ENCODE measurements at regions not wholly inside any gene's neighbourhood (a gene's known extent, or its start where the extent isn't known, plus 50 kb on each side); places are given as distances from the start of the nearest gene placed in this dataset.

- no peak for TF ChIP-seq CREB1 (IDR thresholded peaks at IDR 0.05; ENCODE audit: low read depth)
- TF ChIP-seq MAX (IDR thresholded peaks at IDR 0.05), result no peak
- TF ChIP-seq, protein P1, sequence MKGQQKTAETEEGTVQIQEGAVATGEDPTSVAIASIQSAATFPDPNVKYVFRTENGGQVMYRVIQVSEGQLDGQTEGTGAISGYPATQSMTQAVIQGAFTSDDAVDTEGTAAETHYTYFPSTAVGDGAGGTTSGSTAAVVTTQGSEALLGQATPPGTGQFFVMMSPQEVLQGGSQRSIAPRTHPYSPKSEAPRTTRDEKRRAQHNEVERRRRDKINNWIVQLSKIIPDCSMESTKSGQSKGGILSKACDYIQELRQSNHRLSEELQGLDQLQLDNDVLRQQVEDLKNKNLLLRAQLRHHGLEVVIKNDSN (IDR thresholded peaks at IDR 0.05), result no peak
- no peak for TF ChIP-seq NFIC (IDR thresholded peaks at IDR 0.05)
- TF ChIP-seq YY1 (IDR thresholded peaks at IDR 0.05; ENCODE audit: low read depth), result no peak
- TF ChIP-seq TCF12 (IDR thresholded peaks at IDR 0.05; ENCODE audit: low read depth), result no peak
- TF ChIP-seq TAF1 (IDR thresholded peaks at IDR 0.05; ENCODE audit: low read depth), result no peak
- no peak for TF ChIP-seq EGR1 (IDR thresholded peaks at IDR 0.05)
Measured at GRCh38 chr5:24042688-24043087, 535.3 kb downstream of the PRDM9 start.

- TF ChIP-seq TAF1 (IDR thresholded peaks at IDR 0.05; ENCODE audit: low read depth) (no peak), MAX (IDR thresholded peaks at IDR 0.05) (no peak), FOXM1 (IDR thresholded peaks at IDR 0.05; ENCODE audit: borderline replicate concordance, low read depth) (no peak), YY1 (IDR thresholded peaks at IDR 0.05; ENCODE audit: low read depth) (no peak), RAD21 (IDR thresholded peaks at IDR 0.05; ENCODE audit: low read depth) (no peak), ZBTB7A (IDR thresholded peaks at IDR 0.05; ENCODE audit: low read depth) (no peak), NFIC (IDR thresholded peaks at IDR 0.05) (no peak), EP300 (IDR thresholded peaks at IDR 0.05; ENCODE audit: borderline replicate concordance) (no peak), CEBPB (IDR thresholded peaks at IDR 0.05) (no peak), TCF12 (IDR thresholded peaks at IDR 0.05; ENCODE audit: low read depth) (no peak), CREB1 (IDR thresholded peaks at IDR 0.05; ENCODE audit: low read depth) (no peak)
- TF ChIP-seq, protein P1 (IDR thresholded peaks at IDR 0.05), result no peak
Measured at GRCh38 chr5:24045046-24045445, 537.6 kb downstream of the PRDM9 start.

DNA sequence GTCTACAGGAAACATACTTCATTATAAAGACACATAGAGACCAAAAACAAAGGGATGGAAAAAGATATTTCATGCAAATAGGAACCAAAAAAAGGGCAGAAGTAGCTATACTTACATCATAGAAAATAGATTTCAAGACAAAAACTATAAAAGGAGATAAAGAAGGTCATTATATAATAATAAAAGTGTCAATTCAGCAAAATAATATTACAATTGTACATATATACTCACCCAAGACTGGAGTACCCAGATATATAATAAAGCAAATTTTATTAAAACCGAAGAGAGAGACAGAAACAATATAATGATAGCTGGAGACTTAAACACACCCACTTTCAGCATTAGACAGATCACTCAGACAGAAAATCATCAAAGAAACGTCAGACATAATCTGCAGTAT lies 546.3 kb downstream of the PRDM9 start:
- no peak for TF ChIP-seq ZBTB7A (IDR thresholded peaks at IDR 0.05; ENCODE audit: low read depth)
- TF ChIP-seq, protein P1 (IDR thresholded peaks at IDR 0.05), result no peak

DNA sequence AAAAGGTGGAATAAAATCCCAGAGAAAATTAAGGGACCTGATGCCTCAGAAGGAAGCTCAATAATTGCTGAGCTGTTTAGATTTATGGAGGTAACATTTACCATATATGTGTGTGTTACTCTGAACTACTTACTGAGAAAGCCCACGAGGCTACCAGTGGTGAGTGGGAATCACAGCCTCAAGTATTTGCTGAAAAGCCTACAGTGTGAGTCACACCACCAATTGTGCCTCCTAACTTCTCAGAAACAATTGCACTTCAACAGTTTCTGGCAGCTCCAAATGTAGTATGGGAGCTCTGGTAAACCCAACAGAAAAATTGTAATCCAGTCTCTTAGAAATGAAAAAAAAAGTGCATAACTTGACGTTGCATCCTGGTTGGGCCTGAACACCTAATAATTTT lies 551.6 kb downstream of the PRDM9 start:
- TF ChIP-seq YY1 (IDR thresholded peaks at IDR 0.05; ENCODE audit: low read depth) (no peak), TCF12 (IDR thresholded peaks at IDR 0.05; ENCODE audit: low read depth) (no peak), TAF1 (IDR thresholded peaks at IDR 0.05; ENCODE audit: low read depth) (no peak), CREB1 (IDR thresholded peaks at IDR 0.05; ENCODE audit: low read depth) (no peak), CEBPB (IDR thresholded peaks at IDR 0.05) (no peak), ZBTB7A (IDR thresholded peaks at IDR 0.05; ENCODE audit: low read depth) (no peak), FOXM1 (IDR thresholded peaks at IDR 0.05; ENCODE audit: borderline replicate concordance, low read depth) (no peak), EGR1 (IDR thresholded peaks at IDR 0.05) (no peak), EP300 (IDR thresholded peaks at IDR 0.05; ENCODE audit: borderline replicate concordance) (no peak), RAD21 (IDR thresholded peaks at IDR 0.05; ENCODE audit: low read depth) (no peak), MAX (IDR thresholded peaks at IDR 0.05) (no peak), NFIC (IDR thresholded peaks at IDR 0.05) (no peak), TEAD4 (IDR thresholded peaks at IDR 0.05) (no peak)
- TF ChIP-seq, protein P2, sequence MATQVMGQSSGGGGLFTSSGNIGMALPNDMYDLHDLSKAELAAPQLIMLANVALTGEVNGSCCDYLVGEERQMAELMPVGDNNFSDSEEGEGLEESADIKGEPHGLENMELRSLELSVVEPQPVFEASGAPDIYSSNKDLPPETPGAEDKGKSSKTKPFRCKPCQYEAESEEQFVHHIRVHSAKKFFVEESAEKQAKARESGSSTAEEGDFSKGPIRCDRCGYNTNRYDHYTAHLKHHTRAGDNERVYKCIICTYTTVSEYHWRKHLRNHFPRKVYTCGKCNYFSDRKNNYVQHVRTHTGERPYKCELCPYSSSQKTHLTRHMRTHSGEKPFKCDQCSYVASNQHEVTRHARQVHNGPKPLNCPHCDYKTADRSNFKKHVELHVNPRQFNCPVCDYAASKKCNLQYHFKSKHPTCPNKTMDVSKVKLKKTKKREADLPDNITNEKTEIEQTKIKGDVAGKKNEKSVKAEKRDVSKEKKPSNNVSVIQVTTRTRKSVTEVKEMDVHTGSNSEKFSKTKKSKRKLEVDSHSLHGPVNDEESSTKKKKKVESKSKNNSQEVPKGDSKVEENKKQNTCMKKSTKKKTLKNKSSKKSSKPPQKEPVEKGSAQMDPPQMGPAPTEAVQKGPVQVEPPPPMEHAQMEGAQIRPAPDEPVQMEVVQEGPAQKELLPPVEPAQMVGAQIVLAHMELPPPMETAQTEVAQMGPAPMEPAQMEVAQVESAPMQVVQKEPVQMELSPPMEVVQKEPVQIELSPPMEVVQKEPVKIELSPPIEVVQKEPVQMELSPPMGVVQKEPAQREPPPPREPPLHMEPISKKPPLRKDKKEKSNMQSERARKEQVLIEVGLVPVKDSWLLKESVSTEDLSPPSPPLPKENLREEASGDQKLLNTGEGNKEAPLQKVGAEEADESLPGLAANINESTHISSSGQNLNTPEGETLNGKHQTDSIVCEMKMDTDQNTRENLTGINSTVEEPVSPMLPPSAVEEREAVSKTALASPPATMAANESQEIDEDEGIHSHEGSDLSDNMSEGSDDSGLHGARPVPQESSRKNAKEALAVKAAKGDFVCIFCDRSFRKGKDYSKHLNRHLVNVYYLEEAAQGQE (IDR thresholded peaks at IDR 0.05; ENCODE audit: low read depth), result no peak
- TF ChIP-seq, protein P1 (IDR thresholded peaks at IDR 0.05), result no peak

DNA sequence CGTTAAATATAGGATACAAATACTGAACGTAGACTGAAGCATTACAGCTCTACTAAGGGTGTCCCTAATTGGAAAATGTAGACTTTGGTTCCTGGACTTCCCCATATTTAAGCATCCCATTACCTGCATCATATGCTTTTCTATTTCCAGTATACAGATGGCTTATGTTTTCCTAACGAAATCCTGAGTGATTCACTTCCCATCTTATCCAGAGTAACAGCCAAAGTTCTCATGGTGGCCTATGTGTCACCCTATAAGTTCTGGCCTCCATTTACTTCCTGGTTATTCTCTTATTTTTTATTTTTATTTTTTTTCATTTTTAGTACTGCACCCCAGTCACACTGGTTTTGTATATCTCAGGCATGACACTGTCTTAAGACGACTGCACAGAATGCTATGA lies 552.3 kb downstream of the PRDM9 start:
- TF ChIP-seq TAF1 (IDR thresholded peaks at IDR 0.05; ENCODE audit: low read depth), result no peak
- TF ChIP-seq TCF12 (IDR thresholded peaks at IDR 0.05; ENCODE audit: low read depth), result no peak
- no peak for TF ChIP-seq CREB1 (IDR thresholded peaks at IDR 0.05; ENCODE audit: low read depth)
- no peak for TF ChIP-seq MAX (IDR thresholded peaks at IDR 0.05)
- TF ChIP-seq EP300 (IDR thresholded peaks at IDR 0.05; ENCODE audit: borderline replicate concordance), result no peak
- no peak for TF ChIP-seq CEBPB (IDR thresholded peaks at IDR 0.05)
- TF ChIP-seq, protein P1 (IDR thresholded peaks at IDR 0.05), result no peak

DNA sequence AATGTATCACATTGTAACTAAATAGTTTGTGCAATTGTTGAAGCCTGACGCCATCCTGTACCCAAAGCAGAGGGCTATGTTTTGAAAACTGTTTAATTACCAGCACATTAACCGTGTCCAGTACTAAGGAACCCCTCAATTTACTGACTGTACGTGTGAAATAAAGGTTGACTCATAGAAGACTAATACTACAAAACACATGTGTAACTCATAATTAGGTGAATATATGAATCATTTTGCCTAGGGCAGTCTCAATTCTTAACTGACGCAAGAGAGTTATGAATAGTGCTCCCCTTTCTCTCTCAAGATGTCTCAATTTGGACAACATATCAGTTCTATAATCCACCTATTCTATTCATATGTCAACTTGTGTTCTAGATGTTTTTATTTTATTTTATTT lies 558.4 kb downstream of the PRDM9 start:
- no peak for TF ChIP-seq TAF1 (IDR thresholded peaks at IDR 0.05; ENCODE audit: low read depth)
- no peak for TF ChIP-seq ZBTB7A (IDR thresholded peaks at IDR 0.05; ENCODE audit: low read depth)
- TF ChIP-seq EP300 (IDR thresholded peaks at IDR 0.05; ENCODE audit: borderline replicate concordance), result no peak
- TF ChIP-seq MAX (IDR thresholded peaks at IDR 0.05), result no peak
